Calu3 (cell line): ENCODE measurements at regions not wholly inside any gene's neighbourhood (a gene's known extent, or its start where the extent isn't known, plus 50 kb on each side); places are given as distances from the start of the nearest gene placed in this dataset.

Experiments used
- BruUV-seq: library from RNA; stranded (reverse); fragments of 400-500 nt; replicated peaks from 2 replicates; lab custom pipeline; 2021; lab: Mats Ljungman, UMichigan
- CTCF ChIA-PET: fragments of 300-600 bp; sonication (Branson Sonifier 250); formaldehyde crosslinking; loops from one replicate; lab custom pipeline; 2022; ENCODE audit warnings: antibody characterized with exemption; lab: Charles Lee
- DNase-seq: peaks from one replicate; pipeline ENCODE4 v3.0.0; 2022
- H3K27ac Mint-ChIP-seq: one replicate; pipeline ENCODE4 v1.8.0; 2022; ENCODE audit warnings: mixed read lengths; ENCODE audit not compliant: unreplicated experiment
- H3K27me3 Mint-ChIP-seq: one replicate; pipeline ENCODE4 v1.8.0; 2022; ENCODE audit warnings: mixed read lengths; ENCODE audit not compliant: unreplicated experiment
- H3K36me3 Mint-ChIP-seq: one replicate; pipeline ENCODE4 v1.8.0; 2022; ENCODE audit warnings: mild to moderate bottlenecking, moderate library complexity, mixed read lengths; ENCODE audit not compliant: insufficient read depth, unreplicated experiment
- H3K4me1 Mint-ChIP-seq: one replicate; pipeline ENCODE4 v1.8.0; 2022; ENCODE audit warnings: mild to moderate bottlenecking, low read depth, mixed read lengths; ENCODE audit not compliant: unreplicated experiment
- H3K4me3 Mint-ChIP-seq: one replicate; pipeline ENCODE4 v1.8.0; 2022; ENCODE audit warnings: mild to moderate bottlenecking, low read depth, moderate library complexity, mixed read lengths; ENCODE audit not compliant: unreplicated experiment
- H3K9me3 Mint-ChIP-seq: one replicate; pipeline ENCODE4 v1.8.0; 2022; ENCODE audit warnings: low read depth, mixed read lengths; ENCODE audit not compliant: unreplicated experiment
- intact Hi-C: fragments of 100-400 bp; cut with micrococcal nuclease; formaldehyde crosslinking; loops from one replicate; pipeline ENCODE4 v1.10.0; 2022; ENCODE audit not compliant: unreplicated experiment
- TF ChIP-seq, protein P1 (sequence below): fragments of 200-600 bp; IDR thresholded peaks from one replicate; pipeline ENCODE4 v1.8.0; 2022; ENCODE audit warnings: antibody characterized with exemption; ENCODE audit not compliant: unreplicated experiment

DNA sequence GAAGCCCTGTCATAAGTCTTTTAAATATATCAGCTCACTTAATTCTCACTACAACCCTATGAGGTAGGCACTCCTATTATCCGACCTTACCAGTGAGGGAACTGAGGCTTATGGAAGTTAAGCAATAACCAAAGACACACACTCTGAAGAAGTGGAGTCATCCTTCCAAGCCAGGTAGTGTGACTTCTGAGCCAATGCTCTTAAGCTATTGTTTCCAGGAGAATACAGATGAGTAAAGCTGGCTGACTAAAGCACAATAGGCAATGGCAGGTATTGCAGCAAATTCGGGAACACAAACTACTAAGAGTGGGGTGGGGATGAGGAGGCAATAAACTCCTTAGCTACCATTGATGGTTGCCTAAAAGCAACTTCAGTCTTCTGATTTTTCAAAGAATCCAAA is 81.8 kb upstream of the KIT start:
- BruUV-seq: no TSS peak
- H3K27ac Mint-ChIP-seq: no peak overlapping the region
- no peaks in the 10 kb centered on the region for H3K36me3 Mint-ChIP-seq
- TF ChIP-seq, protein P1, sequence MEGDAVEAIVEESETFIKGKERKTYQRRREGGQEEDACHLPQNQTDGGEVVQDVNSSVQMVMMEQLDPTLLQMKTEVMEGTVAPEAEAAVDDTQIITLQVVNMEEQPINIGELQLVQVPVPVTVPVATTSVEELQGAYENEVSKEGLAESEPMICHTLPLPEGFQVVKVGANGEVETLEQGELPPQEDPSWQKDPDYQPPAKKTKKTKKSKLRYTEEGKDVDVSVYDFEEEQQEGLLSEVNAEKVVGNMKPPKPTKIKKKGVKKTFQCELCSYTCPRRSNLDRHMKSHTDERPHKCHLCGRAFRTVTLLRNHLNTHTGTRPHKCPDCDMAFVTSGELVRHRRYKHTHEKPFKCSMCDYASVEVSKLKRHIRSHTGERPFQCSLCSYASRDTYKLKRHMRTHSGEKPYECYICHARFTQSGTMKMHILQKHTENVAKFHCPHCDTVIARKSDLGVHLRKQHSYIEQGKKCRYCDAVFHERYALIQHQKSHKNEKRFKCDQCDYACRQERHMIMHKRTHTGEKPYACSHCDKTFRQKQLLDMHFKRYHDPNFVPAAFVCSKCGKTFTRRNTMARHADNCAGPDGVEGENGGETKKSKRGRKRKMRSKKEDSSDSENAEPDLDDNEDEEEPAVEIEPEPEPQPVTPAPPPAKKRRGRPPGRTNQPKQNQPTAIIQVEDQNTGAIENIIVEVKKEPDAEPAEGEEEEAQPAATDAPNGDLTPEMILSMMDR: no peak
- intact Hi-C loops: no loop called here
- DNase-seq: no peak
- H3K27me3 Mint-ChIP-seq: peaks cover 33% of the 10 kb centered on the region
- CTCF ChIA-PET: no interaction called here
- H3K4me1 Mint-ChIP-seq: no peaks in the 10 kb centered on the region
- H3K4me3 Mint-ChIP-seq: no peak overlapping the region
- H3K9me3 Mint-ChIP-seq: no peaks in the 10 kb centered on the region

DNA sequence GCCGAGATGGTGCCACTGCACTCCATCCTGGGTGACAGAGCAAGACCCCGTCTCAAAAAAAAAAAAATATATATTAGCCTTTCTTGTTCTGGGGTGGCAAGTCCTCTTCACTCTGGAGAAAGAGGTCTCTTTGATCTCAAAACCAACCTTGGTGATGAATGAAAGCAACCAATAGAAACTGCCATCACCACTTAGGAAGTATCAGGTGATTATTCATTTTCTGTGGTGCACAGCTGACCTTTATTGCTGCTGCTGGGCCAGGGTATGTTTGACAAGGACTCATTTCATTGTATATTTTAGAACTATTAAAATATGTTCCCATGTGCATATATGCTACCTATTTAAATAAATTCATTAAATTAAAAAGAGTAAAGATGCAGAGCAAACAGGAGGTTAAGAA is 76.0 kb upstream of the KIT start:
- H3K4me3 Mint-ChIP-seq: no peak overlapping the region
- TF ChIP-seq, protein P1: no peak
- intact Hi-C loops: no loop called here
- DNase-seq: no peak
- no peaks in the 10 kb centered on the region for H3K36me3 Mint-ChIP-seq
- no peak overlapping the region for H3K27ac Mint-ChIP-seq
- no peaks in the 10 kb centered on the region for H3K4me1 Mint-ChIP-seq
- BruUV-seq: no TSS peak
- CTCF ChIA-PET: no interaction called here
- H3K27me3 Mint-ChIP-seq: peaks cover 13% of the 10 kb centered on the region
- no peaks in the 10 kb centered on the region for H3K9me3 Mint-ChIP-seq

DNA sequence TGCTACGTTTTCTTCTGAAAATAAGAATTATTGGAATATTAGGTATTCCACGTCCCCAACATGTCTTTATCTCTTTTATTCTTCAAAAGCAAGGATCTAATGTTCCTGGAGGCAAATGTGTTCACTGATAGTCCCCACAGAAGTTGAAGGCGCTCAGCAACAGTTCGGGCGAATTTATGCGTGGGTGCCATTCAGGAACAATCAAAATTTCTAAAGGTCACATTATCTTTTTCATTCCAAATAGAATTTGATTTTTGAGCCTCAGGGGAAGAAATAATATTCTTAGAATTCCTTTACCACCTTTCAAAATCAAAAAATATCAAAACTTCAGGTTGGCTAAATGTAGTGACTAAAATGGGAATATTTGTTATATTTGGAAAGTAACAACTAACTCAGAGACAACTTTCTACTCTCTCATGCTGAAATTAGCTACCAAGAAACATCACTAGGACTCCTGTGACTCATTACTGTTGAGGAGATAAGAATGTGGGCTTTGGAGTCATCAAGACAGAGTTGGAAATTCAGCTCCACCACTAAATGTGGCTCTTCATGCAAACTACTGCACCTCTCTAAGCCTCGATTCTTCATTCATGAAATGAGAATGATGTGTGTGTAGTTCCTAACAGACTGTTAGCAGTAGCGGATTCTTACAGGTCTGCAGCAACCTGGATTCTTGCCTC is 72.3 kb upstream of the KIT start:
- Mint-ChIP-seq H3K9me3 (no peaks in the 10 kb centered on the region), H3K27me3 (no peaks in the 10 kb centered on the region), H3K4me3 (no peak overlapping the region), H3K4me1 (no peaks in the 10 kb centered on the region), H3K27ac (no peak overlapping the region), H3K36me3 (no peaks in the 10 kb centered on the region)
- BruUV-seq: no TSS peak
- intact Hi-C loops: no loop called here
- TF ChIP-seq, protein P1: no peak
- no peak for DNase-seq
- CTCF ChIA-PET: no interaction called here

DNA sequence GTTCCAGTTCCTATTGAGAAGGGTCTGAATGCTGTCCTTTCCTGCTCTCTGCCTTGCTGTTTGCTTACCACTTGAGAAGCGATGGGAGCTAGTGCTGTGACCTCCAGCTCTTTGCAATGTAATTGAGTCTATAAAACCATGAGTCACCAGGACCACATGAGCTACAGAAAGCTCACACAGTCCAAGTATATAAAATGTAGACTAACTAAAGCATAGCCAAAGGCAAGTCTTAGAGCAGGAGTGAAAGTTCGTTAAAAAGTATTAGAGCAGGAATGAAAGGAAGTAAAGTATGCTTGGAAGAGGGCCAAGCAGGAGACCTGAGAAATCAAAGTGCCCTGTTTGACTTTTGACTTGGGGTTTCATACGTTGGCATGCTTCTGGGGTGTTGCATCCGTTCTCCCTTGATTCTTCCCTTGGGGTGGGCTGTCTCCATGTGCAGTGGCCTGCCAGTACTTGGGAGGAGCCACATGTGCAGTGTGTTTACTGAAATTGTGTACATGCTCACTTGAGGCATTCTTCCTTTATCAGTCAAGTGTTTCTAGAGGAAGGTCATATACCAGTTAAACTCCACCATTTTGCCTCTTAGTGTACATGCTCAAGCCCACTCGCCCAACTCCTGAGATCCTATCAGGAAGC is 71.3 kb upstream of the KIT start:
- TF ChIP-seq, protein P1: no peak
- H3K36me3 Mint-ChIP-seq: no peaks in the 10 kb centered on the region
- BruUV-seq: no TSS peak
- intact Hi-C loops: no loop called here
- CTCF ChIA-PET: no interaction called here
- H3K9me3 Mint-ChIP-seq: no peaks in the 10 kb centered on the region
- no peak overlapping the region for H3K27ac Mint-ChIP-seq
- H3K27me3 Mint-ChIP-seq: no peaks in the 10 kb centered on the region
- no peak for DNase-seq
- no peaks in the 10 kb centered on the region for H3K4me1 Mint-ChIP-seq
- H3K4me3 Mint-ChIP-seq: no peak overlapping the region
